OCI-LY7 (cell line): ENCODE measurements at regions not wholly inside any gene's neighbourhood (a gene's known extent, or its start where the extent isn't known, plus 50 kb on each side); places are given as distances from the start of the nearest gene placed in this dataset.
"Not testable (repeated sequence)": the region's sequence is repeated elsewhere in the genome, so short reads cannot be mapped to it uniquely, and the experiment has no call there.

Experiments
- BruUV-seq: library from RNA; stranded (reverse); fragments of 400-500 nt; replicated peaks from 2 replicates; lab custom pipeline; 2021; lab: Mats Ljungman, UMichigan
- CTCF ChIA-PET: fragments of 300-600 bp; sonication (Branson Sonifier 250); formaldehyde crosslinking; loops from one replicate; lab custom pipeline; 2022; ENCODE audit warnings: antibody characterized with exemption; ENCODE audit not compliant: unreplicated experiment; lab: Charles Lee
- POLR2A ChIA-PET: fragments of 300-600 bp; sonication (Branson Sonifier 250); formaldehyde crosslinking; loops from one replicate; lab custom pipeline; 2022; ENCODE audit warnings: antibody characterized with exemption; lab: Charles Lee
- DNase-seq: peaks from one replicate; pipeline ENCODE4 v3.0.0-alpha.2; 2015; ENCODE audit warnings: low spot score
- H2AFZ ChIP-seq: fragments of 200-600 bp; sonication (generic), shearing (Covaris generic); 2 replicates; pipeline ENCODE4 v1.6.1; 2014; ENCODE audit warnings: mild to moderate bottlenecking, antibody characterized with exemption, low read length, moderate library complexity
- H3K27ac ChIP-seq: fragments of 200-600 bp; sonication (generic); 2 replicates; pipeline ENCODE4 v1.5.1; 2014; ENCODE audit warnings: mixed run types, low read depth, mild to moderate bottlenecking, moderate library complexity, low read length, inconsistent platforms; ENCODE audit not compliant: poor library complexity, severe bottlenecking
- H3K36me3 ChIP-seq: fragments of 200-600 bp; sonication (generic); 2 replicates; pipeline ENCODE4 v1.6.1; 2014; ENCODE audit warnings: mild to moderate bottlenecking, antibody characterized with exemption, low read length, moderate library complexity, mixed read lengths; ENCODE audit not compliant: insufficient read depth
- H3K4me1 ChIP-seq: fragments of 200-600 bp; sonication (generic); 2 replicates; pipeline ENCODE4 v1.5.1; 2014; ENCODE audit warnings: mild to moderate bottlenecking, low read length; ENCODE audit not compliant: insufficient read depth, poor library complexity, severe bottlenecking
- H3K4me2 ChIP-seq: fragments of 200-600 bp; sonication (generic); 2 replicates; pipeline ENCODE4 v1.6.1; 2014; ENCODE audit warnings: mild to moderate bottlenecking, low read length
- H3K4me3 ChIP-seq: fragments of 200-600 bp; sonication (generic); 2 replicates; pipeline ENCODE4 v1.5.1; 2014; ENCODE audit warnings: mild to moderate bottlenecking, low read depth, low read length; ENCODE audit not compliant: poor library complexity, severe bottlenecking
- H3K79me2 ChIP-seq: fragments of 200-600 bp; sonication (generic); 2 replicates; pipeline ENCODE4 v1.6.1; 2016; ENCODE audit warnings: low read depth, mild to moderate bottlenecking, low read length, moderate library complexity, mixed read lengths; ENCODE audit not compliant: insufficient read depth
- H3K9me2 ChIP-seq: fragments of 200-600 bp; sonication (generic); 2 replicates; pipeline ENCODE4 v1.6.1; 2016; ENCODE audit warnings: mild to moderate bottlenecking, low read length, mixed read lengths; ENCODE audit not compliant: insufficient read depth
- H3K9me3 ChIP-seq: fragments of 200-600 bp; sonication (generic); 2 replicates; pipeline ENCODE4 v1.6.1; 2014; ENCODE audit warnings: mild to moderate bottlenecking, mixed run types, low read length, mixed read lengths
- H4K20me1 ChIP-seq: fragments of 200-600 bp; sonication (generic); 2 replicates; pipeline ENCODE4 v1.6.1; 2014; ENCODE audit warnings: mild to moderate bottlenecking, antibody characterized with exemption, low read length, moderate library complexity, mixed read lengths; ENCODE audit not compliant: insufficient read depth
- EZH2phosphoT487 ChIP-seq: fragments of 200-600 bp; sonication (generic); IDR thresholded peaks from 2 replicates; pipeline ENCODE4 v1.6.1; 2018; ENCODE audit warnings: low read depth, borderline replicate concordance, mild to moderate bottlenecking, mixed run types, antibody characterized with exemption, low read length, moderate library complexity, mixed read lengths
- intact Hi-C: fragments of 100-400 bp; cut with micrococcal nuclease; formaldehyde crosslinking; loops from one replicate; pipeline ENCODE4 v1.10.0; 2022; ENCODE audit not compliant: unreplicated experiment
- TF ChIP-seq, protein P1 (sequence below): fragments of 200-600 bp; sonication (generic); conservative IDR thresholded peaks from 2 replicates; pipeline ENCODE4 v1.5.1; 2014; ENCODE audit warnings: mild to moderate bottlenecking, antibody characterized with exemption, low read length, moderate library complexity, mixed read lengths

GRCh38 chr12:25311506-25311905 lies 60.8 kb upstream of the KRAS start:
- Histone ChIP-seq H3K4me3 (no peak overlapping the region), H3K4me2 (no peak overlapping the region), H3K9me3 (no peaks in the 10 kb centered on the region), H3K79me2 (no peaks in the 10 kb centered on the region), H3K4me1 (no peaks in the 10 kb centered on the region), H3K9me2 (no peaks in the 10 kb centered on the region), H3K27ac (no peak overlapping the region), H4K20me1 (no peaks in the 10 kb centered on the region), H2AFZ (no peak overlapping the region), H3K36me3 (no peaks in the 10 kb centered on the region)
- intact Hi-C loops: no loop called here
- ChIA-PET POLR2A (no interaction called here), CTCF (no interaction called here)
- no peak for DNase-seq
- BruUV-seq: no TSS peak
- TF ChIP-seq, protein P1, sequence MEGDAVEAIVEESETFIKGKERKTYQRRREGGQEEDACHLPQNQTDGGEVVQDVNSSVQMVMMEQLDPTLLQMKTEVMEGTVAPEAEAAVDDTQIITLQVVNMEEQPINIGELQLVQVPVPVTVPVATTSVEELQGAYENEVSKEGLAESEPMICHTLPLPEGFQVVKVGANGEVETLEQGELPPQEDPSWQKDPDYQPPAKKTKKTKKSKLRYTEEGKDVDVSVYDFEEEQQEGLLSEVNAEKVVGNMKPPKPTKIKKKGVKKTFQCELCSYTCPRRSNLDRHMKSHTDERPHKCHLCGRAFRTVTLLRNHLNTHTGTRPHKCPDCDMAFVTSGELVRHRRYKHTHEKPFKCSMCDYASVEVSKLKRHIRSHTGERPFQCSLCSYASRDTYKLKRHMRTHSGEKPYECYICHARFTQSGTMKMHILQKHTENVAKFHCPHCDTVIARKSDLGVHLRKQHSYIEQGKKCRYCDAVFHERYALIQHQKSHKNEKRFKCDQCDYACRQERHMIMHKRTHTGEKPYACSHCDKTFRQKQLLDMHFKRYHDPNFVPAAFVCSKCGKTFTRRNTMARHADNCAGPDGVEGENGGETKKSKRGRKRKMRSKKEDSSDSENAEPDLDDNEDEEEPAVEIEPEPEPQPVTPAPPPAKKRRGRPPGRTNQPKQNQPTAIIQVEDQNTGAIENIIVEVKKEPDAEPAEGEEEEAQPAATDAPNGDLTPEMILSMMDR: no peak
- TF ChIP-seq EZH2phosphoT487: no peak

DNA sequence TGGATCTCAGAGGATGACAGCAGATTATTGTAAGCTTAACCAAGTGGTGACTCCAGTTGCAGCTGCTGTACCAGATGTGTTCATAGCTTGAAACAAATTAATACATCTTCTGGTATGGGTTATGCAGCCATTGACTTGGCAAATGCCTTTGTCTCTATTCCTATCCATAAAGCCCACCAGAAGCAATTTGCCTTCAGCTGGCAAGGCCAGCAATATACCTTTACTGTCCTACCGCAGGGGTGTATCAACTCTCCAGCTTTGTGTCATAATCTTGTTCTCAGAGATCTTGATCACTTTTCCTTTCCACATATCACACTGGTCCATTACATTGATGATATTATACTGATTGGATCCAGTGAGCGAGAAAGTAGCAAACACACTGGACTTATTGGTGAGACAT lies 59.3 kb upstream of the KRAS start:
- intact Hi-C loops, BruUV-seq, CTCF ChIA-PET, H3K9me2 ChIP-seq, H3K4me3 ChIP-seq, H4K20me1 ChIP-seq, H3K79me2 ChIP-seq, H2AFZ ChIP-seq, H3K4me1 ChIP-seq, DNase-seq, H3K27ac ChIP-seq, H3K36me3 ChIP-seq, H3K4me2 ChIP-seq, H3K9me3 ChIP-seq: not testable (repeated sequence)
- POLR2A ChIA-PET: interaction anchor here (1.1 to 1.3 kb wide), 2 partner anchors 18 to 25 kb away, joined by 3 to 4 read pairs; no protein-coding TSS in a partner anchor

- ChIA-PET CTCF (no interaction called here), POLR2A (interaction anchor here (0.8 kb wide), 1 partner anchor 34 kb away, joined by 3 read pairs; no protein-coding TSS in a partner anchor)
- Histone ChIP-seq H3K4me3 (no peak overlapping the region), H3K79me2 (no peaks in the 10 kb centered on the region), H3K9me2 (no peaks in the 10 kb centered on the region), H2AFZ (no peak overlapping the region), H3K36me3 (no peaks in the 10 kb centered on the region), H3K9me3 (no peaks in the 10 kb centered on the region), H3K4me1 (peaks cover under 1% of the 10 kb centered on the region), H4K20me1 (no peaks in the 10 kb centered on the region), H3K27ac (no peak overlapping the region), H3K4me2 (no peak overlapping the region)
- no peak for TF ChIP-seq EZH2phosphoT487
- TF ChIP-seq, protein P1: no peak
- intact Hi-C loops: no loop called here
- no TSS peak for BruUV-seq
- no peak for DNase-seq
Observed at GRCh38 chr12:25308756-25309155, 58.0 kb upstream of the KRAS start.
